Right lobe of liver (tissue), 4 donors: ENCODE measurements at regions not wholly inside any gene's neighbourhood (a gene's known extent, or its start where the extent isn't known, plus 50 kb on each side); places are given as distances from the start of the nearest gene placed in this dataset.

Experiments used
- CTCF ChIP-seq, 4 donors: fragments of 200-600 bp in 3 of 4; fragments of 450-650 bp in 1 of 4; IDR thresholded peaks; one replicate each; pipeline versions ENCODE4 v1.5.1 to v1.8.0; 2016 to 2022; ENCODE audit warnings: antibody characterized with exemption in 4 of 4, mild to moderate bottlenecking in 2 of 4
- POLR2A ChIP-seq: fragments of 450-650 bp; IDR thresholded peaks from one replicate; pipeline ENCODE4 v1.6.1; 2017; ENCODE audit warnings: antibody characterized with exemption, mild to moderate bottlenecking
- donor health status: DM: no; HTN: no; CAD: no.
- donor health status: DM: no; HTN: no; CAD: no.
- donor health status: DM: no; HTN: yes; CAD: no.

GRCh38 chr3:17979252-17979651, 236.8 kb upstream of the TBC1D5 start:
- TF ChIP-seq POLR2A (no peak), CTCF (IDR thresholded peaks at IDR 0.05) (no peak)
